Gastrocnemius medialis (tissue), 4 donors: ENCODE measurements at regions not wholly inside any gene's neighbourhood (a gene's known extent, or its start where the extent isn't known, plus 50 kb on each side); places are given as distances from the start of the nearest gene placed in this dataset.

ENCODE experiments used
- CTCF ChIP-seq, 5 experiments: fragments of 450-650 bp in 3 of 5; fragments of 200-600 bp in 2 of 5; sonication (generic) in 2 of 5; IDR thresholded peaks in 4 of 5; conservative IDR thresholded peaks in 1 of 5; 1 replicate in 4 of 5; 2 replicates in 1 of 5; pipeline ENCODE4 v1.5.1; 2016 to 2019; ENCODE audit warnings: antibody characterized with exemption in 5 of 5, mild to moderate bottlenecking in 3 of 5, moderate library complexity in 3 of 5
- POLR2A ChIP-seq, 2 donors: fragments of 450-650 bp; IDR thresholded peaks; one replicate each; pipeline ENCODE4 v1.6.1; 2017; ENCODE audit warnings: antibody characterized with exemption in 2 of 2, mild to moderate bottlenecking in 2 of 2, moderate library complexity in 2 of 2

- TF ChIP-seq CTCF (IDR thresholded peaks at IDR 0.05 in 4 of 5, conservative IDR thresholded peaks at IDR 0.05 in 1 of 5): no peak
- no peak for TF ChIP-seq POLR2A (IDR thresholded peaks at IDR 0.05)
Observed at GRCh38 chr16:51557670-51558069, 406.6 kb upstream of the SALL1 start.
